D721Med (cell line): ENCODE measurements at regions not wholly inside any gene's neighbourhood (a gene's known extent, or its start where the extent isn't known, plus 50 kb on each side); places are given as distances from the start of the nearest gene placed in this dataset.
"Not testable (repeated sequence)": the region's sequence is repeated elsewhere in the genome, so short reads cannot be mapped to it uniquely, and the experiment has no call there.

ENCODE experiments used
- DNase-seq: peaks from one replicate; pipeline ENCODE4 v3.0.0; 2011; ENCODE audit warnings: low spot score; ENCODE audit not compliant: insufficient read length
- FAIRE-seq: peaks from 2 replicates; lab custom pipeline; 2011; peaks lifted over from hg19 to GRCh38; lab: Jason Lieb, UNC
- CTCF ChIP-seq: IDR thresholded peaks from 2 replicates; pipeline ENCODE4 v1.5.1; 2012; ENCODE audit warnings: mild to moderate bottlenecking, control low read depth; ENCODE audit not compliant: insufficient read depth; ENCODE audit errors: missing control alignments

GRCh38 chr2:239644011-239644410 is 243.2 kb upstream of the HDAC4 start:
- DNase-seq (no peak), FAIRE-seq (no peak)
- no peak for TF ChIP-seq CTCF

GRCh38 chr2:239642406-239643004 is 241.7 kb upstream of the HDAC4 start:
- no peak for TF ChIP-seq CTCF
- FAIRE-seq (no peak), DNase-seq (no peak)

- DNase-seq, FAIRE-seq: not testable (repeated sequence)
Observed at GRCh38 chr2:239641904-239642303, 241.1 kb upstream of the HDAC4 start.

GRCh38 chr2:239640676-239641578 is 240.1 kb upstream of the HDAC4 start:
- FAIRE-seq = no peak

GRCh38 chr2:239640210-239640609 is 239.4 kb upstream of the HDAC4 start:
- DNase-seq (no peak), FAIRE-seq (no peak)
- TF ChIP-seq CTCF = no peak

More at GRCh38 chr2:239640676-239641578, 240.1 kb upstream of the HDAC4 start:
- TF ChIP-seq CTCF = no peak
- DNase-seq = no peak

- TF ChIP-seq CTCF = no peak
- no peak for DNase-seq
- FAIRE-seq = no peak
Observed at GRCh38 chr2:239639421-239640185, 238.8 kb upstream of the HDAC4 start.

- FAIRE-seq (no peak), DNase-seq (no peak)
- no peak for TF ChIP-seq CTCF
Observed at GRCh38 chr2:239638376-239638775, 237.6 kb upstream of the HDAC4 start.
